Suprapubic skin (tissue), 4 donors: ENCODE measurements at regions not wholly inside any gene's neighbourhood (a gene's known extent, or its start where the extent isn't known, plus 50 kb on each side); places are given as distances from the start of the nearest gene placed in this dataset.

Experiments
- CTCF ChIP-seq, 2 donors: fragments of 200-600 bp in 1 of 2; fragments of 450-650 bp in 1 of 2; sonication (generic) in 1 of 2; IDR thresholded peaks; one replicate each; pipeline ENCODE4 v1.5.1; 2016 to 2019; ENCODE audit warnings: antibody characterized with exemption in 2 of 2, mild to moderate bottlenecking in 1 of 2, moderate library complexity in 1 of 2
- EP300 ChIP-seq: sonication (generic); formaldehyde crosslinking; IDR thresholded peaks from one replicate; pipeline ENCODE4 v1.6.1; 2017; ENCODE audit warnings: antibody characterized with exemption
- POLR2A ChIP-seq, 2 donors: fragments of 450-650 bp; IDR thresholded peaks; one replicate each; pipeline ENCODE4 v1.6.1; 2017; ENCODE audit warnings: antibody characterized with exemption in 2 of 2, mild to moderate bottlenecking in 2 of 2, moderate library complexity in 2 of 2
- POLR2AphosphoS5 ChIP-seq, 3 donors: sonication (generic); formaldehyde crosslinking; IDR thresholded peaks; one replicate each; pipeline ENCODE4 v1.6.1; 2017; ENCODE audit warnings: antibody characterized with exemption in 3 of 3

GRCh38 chr13:95357875-95358274 lies 56.6 kb upstream of the ABCC4 start:
- no peak for TF ChIP-seq POLR2A (IDR thresholded peaks at IDR 0.05)
- TF ChIP-seq CTCF (IDR thresholded peaks at IDR 0.05) = no peak
- no peak for TF ChIP-seq POLR2AphosphoS5 (IDR thresholded peaks at IDR 0.05)
- no peak for TF ChIP-seq EP300
